H1 (cell line): ENCODE measurements at regions not wholly inside any gene's neighbourhood (a gene's known extent, or its start where the extent isn't known, plus 50 kb on each side); places are given as distances from the start of the nearest gene placed in this dataset.

ENCODE experiments used
- CTCF ChIA-PET: fragments of 300-600 bp; sonication (Branson Sonifier 250); formaldehyde crosslinking; loops from one replicate; lab custom pipeline; 2021; ENCODE audit not compliant: partially characterized antibody; lab: Charles Lee
- POLR2A ChIA-PET: fragments of 300-600 bp; sonication (Branson Sonifier 250); formaldehyde crosslinking; loops from one replicate; lab custom pipeline; 2021; ENCODE audit warnings: inconsistent platforms; ENCODE audit not compliant: partially characterized antibody; lab: Charles Lee
- DNase-seq, 2 experiments: peaks; one replicate each; pipeline versions ENCODE4 v3.0.0 to v3.0.0-alpha.2; 2010 to 2022; ENCODE audit warnings: low spot score in 2 of 2, low read depth in 1 of 2, mixed read lengths in 1 of 2
- FAIRE-seq: peaks from 2 replicates; lab custom pipeline; 2011; peaks lifted over from hg19 to GRCh38; lab: Jason Lieb, UNC
- H2AFZ ChIP-seq: 2 replicates; pipeline ENCODE4 v1.8.1; 2012; ENCODE audit warnings: low read length, inconsistent platforms
- H2AK5ac ChIP-seq: 2 replicates; pipeline ENCODE4 v1.6.1; 2013; ENCODE audit warnings: low read depth, low read length
- H2BK120ac ChIP-seq: replicated peaks from 2 replicates; pipeline ENCODE3; 2013; ENCODE audit warnings: low read depth, low read length, inconsistent platforms
- H2BK12ac ChIP-seq: 2 replicates; pipeline ENCODE4 v1.6.1; 2013; ENCODE audit warnings: low read depth, low read length
- H2BK15ac ChIP-seq: 2 replicates; pipeline ENCODE4 v1.6.1; 2013; ENCODE audit warnings: low read length
- H2BK20ac ChIP-seq: 2 replicates; pipeline ENCODE4 v1.6.1; 2013; ENCODE audit warnings: low read length
- H2BK5ac ChIP-seq: 2 replicates; pipeline ENCODE4 v1.6.1; 2013; ENCODE audit warnings: low read depth, low read length
- H3K14ac ChIP-seq: 2 replicates; pipeline ENCODE4 v1.6.1; 2013; ENCODE audit warnings: inconsistent platforms; ENCODE audit not compliant: insufficient read length
- H3K18ac ChIP-seq: 2 replicates; pipeline ENCODE4 v1.6.1; 2013; ENCODE audit warnings: low read length; ENCODE audit errors: extremely low read depth
- H3K23ac ChIP-seq: 2 replicates; pipeline ENCODE4 v1.6.1; 2013; ENCODE audit warnings: inconsistent platforms; ENCODE audit not compliant: insufficient read length
- H3K23me2 ChIP-seq: 2 replicates; pipeline ENCODE4 v1.6.1; 2013; ENCODE audit warnings: low read depth, low read length
- H3K27ac ChIP-seq: 2 replicates; pipeline ENCODE4 v1.6.1; 2011; ENCODE audit warnings: low read depth, low read length, inconsistent platforms
- H3K27me3 ChIP-seq, 4 experiments: replicated peaks in 1 of 4; 1 replicate in 1 of 4; 2 replicates in 3 of 4; pipeline versions ENCODE4 v1.6.1 to v1.8.1; 2011 to 2013; ENCODE audit warnings: low read length in 3 of 4, mild to moderate bottlenecking in 3 of 4, inconsistent platforms in 2 of 4, mixed read lengths in 2 of 4, moderate library complexity in 1 of 4; ENCODE audit not compliant: control insufficient read depth in 3 of 4, insufficient read depth in 3 of 4; ENCODE audit errors: extremely low read depth in 1 of 4
- H3K36me3 ChIP-seq, 4 experiments: 2 replicates each; pipeline versions ENCODE4 v1.6.1 to v1.8.1; 2011 to 2013; ENCODE audit warnings: mild to moderate bottlenecking in 4 of 4, low read length in 3 of 4, moderate library complexity in 2 of 4, control low read depth in 1 of 4, inconsistent platforms in 1 of 4; ENCODE audit not compliant: insufficient read depth in 4 of 4, control insufficient read depth in 2 of 4
- H3K4ac ChIP-seq: replicated peaks from 2 replicates; pipeline ENCODE3; 2013; ENCODE audit warnings: low read length, low read depth, mixed read lengths, inconsistent platforms; ENCODE audit not compliant: insufficient read length
- H3K4me1 ChIP-seq, 4 experiments: replicated peaks in 1 of 4; 1 replicate in 1 of 4; 2 replicates in 3 of 4; pipeline versions ENCODE4 v1.6.1 to v1.8.1; 2011 to 2013; ENCODE audit warnings: low read length in 3 of 4, inconsistent platforms in 2 of 4, mixed read lengths in 1 of 4; ENCODE audit not compliant: insufficient read depth in 4 of 4, control insufficient read depth in 3 of 4
- H3K4me2 ChIP-seq, 2 experiments: 2 replicates each; pipeline versions ENCODE4 v1.6.1 to v1.8.1; 2011 to 2013; ENCODE audit warnings: low read depth in 2 of 2, low read length in 2 of 2, control low read depth in 1 of 2, inconsistent platforms in 1 of 2, mild to moderate bottlenecking in 1 of 2; ENCODE audit not compliant: insufficient read depth in 1 of 2
- H3K4me3 ChIP-seq, 4 experiments: fragments of 200-600, 300-600 bp in 1 of 4; sonication (generic), shearing (Covaris generic), sonication (Bioruptor Twin) in 1 of 4; 2 replicates each; pipeline versions ENCODE4 v1.5.1 to v1.8.1; 2011 to 2016; ENCODE audit warnings: low read length in 4 of 4, low read depth in 3 of 4, control low read depth in 2 of 4, inconsistent platforms in 2 of 4, mild to moderate bottlenecking in 2 of 4, mixed read lengths in 1 of 4, moderate library complexity in 1 of 4; ENCODE audit not compliant: insufficient read depth in 2 of 4; ENCODE audit errors: extremely low read depth in 1 of 4
- H3K56ac ChIP-seq: replicated peaks from 2 replicates; pipeline ENCODE3; 2013; ENCODE audit warnings: low read depth, mild to moderate bottlenecking, mixed read lengths, low read length, inconsistent platforms; ENCODE audit not compliant: insufficient read length
- H3K79me1 ChIP-seq: 2 replicates; pipeline ENCODE4 v1.6.1; 2013; ENCODE audit warnings: low read depth, low read length, control low read depth
- H3K79me2 ChIP-seq, 2 experiments: 2 replicates each; pipeline versions ENCODE4 v1.6.1 to v1.8.1; 2012 to 2013; ENCODE audit warnings: low read length in 2 of 2, mild to moderate bottlenecking in 2 of 2, inconsistent platforms in 1 of 2; ENCODE audit not compliant: insufficient read depth in 2 of 2, control insufficient read depth in 1 of 2
- H3K9ac ChIP-seq, 4 experiments: replicated peaks in 1 of 4; 1 replicate in 1 of 4; 2 replicates in 3 of 4; pipeline versions ENCODE4 v1.6.1 to v1.8.1; 2011 to 2013; ENCODE audit warnings: low read depth in 3 of 4, low read length in 3 of 4, control low read depth in 2 of 4, mild to moderate bottlenecking in 2 of 4, moderate library complexity in 2 of 4, inconsistent platforms in 1 of 4; ENCODE audit errors: extremely low read depth in 1 of 4
- H3K9me3 ChIP-seq, 2 experiments: 2 replicates each; pipeline versions ENCODE4 v1.6.1 to v1.8.1; 2012 to 2013; ENCODE audit warnings: mild to moderate bottlenecking in 2 of 2, moderate library complexity in 2 of 2, control low read depth in 1 of 2, inconsistent platforms in 1 of 2, low read depth in 1 of 2, low read length in 1 of 2, mixed read lengths in 1 of 2; ENCODE audit not compliant: insufficient read depth in 2 of 2
- H4K20me1 ChIP-seq, 2 experiments: replicated peaks in 1 of 2; 2 replicates each; pipeline versions ENCODE3 to v1.8.1; 2011 to 2013; ENCODE audit warnings: inconsistent platforms in 2 of 2, low read length in 2 of 2, mild to moderate bottlenecking in 1 of 2; ENCODE audit not compliant: insufficient read depth in 2 of 2, control insufficient read depth in 1 of 2
- H4K5ac ChIP-seq: 2 replicates; pipeline ENCODE4 v1.6.1; 2013; ENCODE audit warnings: low read length, low read depth, mixed read lengths, inconsistent platforms; ENCODE audit not compliant: insufficient read length
- H4K8ac ChIP-seq: 2 replicates; pipeline ENCODE4 v1.8.0; 2013; ENCODE audit warnings: mild to moderate bottlenecking, moderate library complexity, low read length, inconsistent platforms; ENCODE audit not compliant: insufficient read depth; ENCODE audit errors: extremely low read depth
- H4K91ac ChIP-seq: replicated peaks from 2 replicates; pipeline ENCODE3; 2013; ENCODE audit warnings: low read length, mixed read lengths, inconsistent platforms; ENCODE audit not compliant: insufficient read length
- ATF2 ChIP-seq: IDR thresholded peaks from 2 replicates; pipeline ENCODE4 v1.6.1; 2012; ENCODE audit warnings: low read length, inconsistent platforms
- CBX8 ChIP-seq: fragments of 300-800, 300-1000 bp; sonication (generic); IDR thresholded peaks from 2 replicates; pipeline ENCODE4 v1.7.1; 2016; ENCODE audit warnings: low read depth, low read length, borderline replicate concordance
- CHD1 ChIP-seq: IDR thresholded peaks from 2 replicates; pipeline ENCODE4 v1.6.1; 2012; ENCODE audit warnings: low read depth, low read length, improper control_type of control experiment
- CTCF ChIP-seq, 3 experiments: IDR thresholded peaks; 1 replicate in 2 of 3; 2 replicates in 1 of 3; pipeline versions ENCODE4 v1.5.1 to v1.6.1; 2011; ENCODE audit warnings: low read length in 3 of 3, mild to moderate bottlenecking in 3 of 3, inconsistent platforms in 2 of 3, low read depth in 1 of 3, moderate library complexity in 1 of 3; ENCODE audit not compliant: insufficient read depth in 1 of 3; ENCODE audit errors: control extremely low read depth in 1 of 3
- EZH2 ChIP-seq: fragments of 200-600 bp; sonication (generic); IDR thresholded peaks from 2 replicates; pipeline ENCODE4 v1.7.1; 2012; ENCODE audit warnings: low read depth, mild to moderate bottlenecking, moderate library complexity, low read length, inconsistent platforms; ENCODE audit not compliant: severe bottlenecking
- KDM1A ChIP-seq: fragments of 200-600, 300-600 bp; sonication (generic); IDR thresholded peaks from 2 replicates; pipeline ENCODE4 v1.7.1; 2016; ENCODE audit warnings: mild to moderate bottlenecking, low read length, borderline replicate concordance
- KDM5A ChIP-seq: fragments of 200-600 bp; IDR thresholded peaks from 2 replicates; pipeline ENCODE4 v1.7.1; 2012; ENCODE audit warnings: mild to moderate bottlenecking, low read length, inconsistent platforms, mixed read lengths
- POLR2AphosphoS5 ChIP-seq: IDR thresholded peaks from 2 replicates; pipeline ENCODE4 v1.6.1; 2011; ENCODE audit warnings: low read depth, low read length
- WGBS, 2 experiments: shearing (Covaris generic) in 1 of 2; methylation state at CpG; one replicate each; pipeline versions ENCODE4 v1.1.6 to v1.1.7; 2013 to 2015; ENCODE audit warnings: low lambda C conversion rate in 2 of 2, mixed read lengths in 2 of 2, inconsistent platforms in 1 of 2, low coverage in 1 of 2, missing lambda C conversion rate in 1 of 2; ENCODE audit not compliant: insufficient replicate concordance in 2 of 2, insufficient coverage in 1 of 2, insufficient read length in 1 of 2; ENCODE audit errors: extremely low coverage in 1 of 2, missing lambda C conversion rate in 1 of 2; 5-methylcytosine and 5-hydroxymethylcytosine counted together
- TF ChIP-seq, protein P1 (sequence below): IDR thresholded peaks from 2 replicates; pipeline ENCODE4 v1.6.1; 2012; ENCODE audit warnings: inconsistent platforms

GRCh38 chr16:85164431-85164830 lies 52.2 kb upstream of the CIBAR2 start:
- CTCF ChIA-PET = interaction anchor here (2.1 kb wide), 1 partner anchor 50 kb away, joined by 5 read pairs; no protein-coding TSS in a partner anchor
- Histone ChIP-seq H3K79me1 (no peaks in the 10 kb centered on the region), H3K36me3 (no peaks in the 10 kb centered on the region), H4K8ac (no peak overlapping the region), H3K9ac (no peak overlapping the region), H3K79me2 (no peaks in the 10 kb centered on the region), H3K14ac (no peak overlapping the region), H2BK120ac (no peak overlapping the region), H3K4ac (no peak overlapping the region), H3K9me3 (no peaks in the 10 kb centered on the region), H3K23me2 (peaks cover under 1% of the 10 kb centered on the region; the same call in 1 of the 2 replicates), H2BK12ac (no peak overlapping the region), H2BK15ac (no peak overlapping the region), H4K5ac (no peak overlapping the region), H2AK5ac (no peak overlapping the region), H3K4me1 (peaks cover 6 to 15% (median 14%) of the 10 kb centered on the region in 4 experiments), H3K56ac (no peak overlapping the region), H4K91ac (no peak overlapping the region), H3K23ac (no peak overlapping the region), H2AFZ (no peak overlapping the region), H2BK20ac (no peak overlapping the region), H4K20me1 (peaks cover 0 to 2% of the 10 kb centered on the region in 2 experiments), H3K4me3 (no peak overlapping the region), H3K27ac (no peak overlapping the region), H3K4me2 (no peak overlapping the region), H3K18ac (no peak overlapping the region), H2BK5ac (no peak overlapping the region), H3K27me3 (no peaks in the 10 kb centered on the region; a peak in 1 of 7 replicates)
- POLR2A ChIA-PET = no interaction called here
- no peak for DNase-seq
- 80% methylated on average over 3 of the region's 3 CpGs; no CpG with 5 or more reads in 1 of the 2 experiments for WGBS, 2 experiments
- FAIRE-seq = no peak
- no peak for TF ChIP-seq CTCF (IDR thresholded peaks at IDR 0.05; ENCODE audit: control extremely low read depth in 1 of 3, insufficient read depth in 1 of 3, low read depth in 1 of 3, low read length in 3 of 3)
- no peak for TF ChIP-seq EZH2
- TF ChIP-seq ATF2 = no peak
- TF ChIP-seq CBX8 = no peak
- no peak for TF ChIP-seq POLR2AphosphoS5
- TF ChIP-seq CHD1 = no peak
- no peak for TF ChIP-seq KDM1A
- TF ChIP-seq KDM5A = no peak
- TF ChIP-seq, protein P1, sequence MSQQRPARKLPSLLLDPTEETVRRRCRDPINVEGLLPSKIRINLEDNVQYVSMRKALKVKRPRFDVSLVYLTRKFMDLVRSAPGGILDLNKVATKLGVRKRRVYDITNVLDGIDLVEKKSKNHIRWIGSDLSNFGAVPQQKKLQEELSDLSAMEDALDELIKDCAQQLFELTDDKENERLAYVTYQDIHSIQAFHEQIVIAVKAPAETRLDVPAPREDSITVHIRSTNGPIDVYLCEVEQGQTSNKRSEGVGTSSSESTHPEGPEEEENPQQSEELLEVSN = no peak
